Stomach (tissue), 8 donors: ENCODE measurements at regions not wholly inside any gene's neighbourhood (a gene's known extent, or its start where the extent isn't known, plus 50 kb on each side); places are given as distances from the start of the nearest gene placed in this dataset.

Experiments used
- DNase-seq, 2 donors: peaks; one replicate each; pipeline versions ENCODE4 v3.0.0 to v3.0.0-alpha.2; 2013 to 2019
- H3K27ac ChIP-seq, 5 donors: fragments of 200-600 bp in 4 of 5; sonication (generic) in 4 of 5; one replicate each; pipeline ENCODE4 v1.5.1; 2013 to 2019; ENCODE audit warnings: mild to moderate bottlenecking in 1 of 5, moderate library complexity in 1 of 5
- H3K27me3 ChIP-seq, 3 donors: fragments of 200-600 bp; sonication (generic); one replicate each; pipeline ENCODE4 v1.5.1; 2017 to 2019; ENCODE audit warnings: mixed run types in 1 of 3
- H3K36me3 ChIP-seq, 4 donors: fragments of 200-600 bp; sonication (generic); 1 replicate in 3 of 4; 2 replicates in 1 of 4; pipeline ENCODE4 v1.5.1; 2016 to 2019
- H3K4me1 ChIP-seq, 4 donors: fragments of 200-600 bp; sonication (generic); one replicate each; pipeline ENCODE4 v1.5.1; 2016 to 2019
- H3K4me3 ChIP-seq, 4 donors: fragments of 200-600 bp; sonication (generic) in 3 of 4; one replicate each; pipeline ENCODE4 v1.5.1; 2016 to 2019; ENCODE audit warnings: mild to moderate bottlenecking in 1 of 4
- H3K9me3 ChIP-seq, 4 donors: fragments of 200-600 bp; sonication (generic); one replicate each; pipeline ENCODE4 v1.5.1; 2016 to 2019
- CTCF ChIP-seq, 7 experiments: fragments of 450-650 bp in 4 of 7; fragments of 200-600 bp in 3 of 7; sonication (generic) in 3 of 7; IDR thresholded peaks; one replicate each; pipeline ENCODE4 v1.5.1; 2016 to 2019; ENCODE audit warnings: antibody characterized with exemption in 7 of 7, control low read depth in 2 of 7, mild to moderate bottlenecking in 1 of 7
- EP300 ChIP-seq: sonication (generic); formaldehyde crosslinking; IDR thresholded peaks from one replicate; pipeline ENCODE4 v1.6.1; 2017; ENCODE audit warnings: antibody characterized with exemption
- POLR2A ChIP-seq, 4 donors: fragments of 450-650 bp; IDR thresholded peaks; one replicate each; pipeline ENCODE4 v1.6.1; 2016; ENCODE audit warnings: antibody characterized with exemption in 4 of 4, control low read depth in 2 of 4, mild to moderate bottlenecking in 1 of 4, moderate library complexity in 1 of 4
- POLR2AphosphoS5 ChIP-seq, 3 donors: sonication (generic); formaldehyde crosslinking; IDR thresholded peaks; one replicate each; pipeline ENCODE4 v1.6.1; 2016; ENCODE audit warnings: antibody characterized with exemption in 3 of 3
- WGBS, 5 donors: extraction: QIAGEN DNeasy Blood & Tissue Kit in 3 of 5; methylation state at CpG; one replicate each; pipeline versions ENCODE4 v1.1.5 to v1.1.7; 2013 to 2018; 5-methylcytosine and 5-hydroxymethylcytosine counted together
- intact Hi-C: fragments of 100-400 bp; cut with DNase I; formaldehyde crosslinking; loops from one replicate; pipeline ENCODE4 v1.15.1; 2023; ENCODE audit warnings: low total_unique reads
- donor health status: healthy with polysubstance abuse.
- donor health status: Bipolar disorder and iron deficiency.
- donor health status: healthy.

- no peak overlapping the region for H3K4me3 ChIP-seq
- no peaks in the 10 kb centered on the region for H3K9me3 ChIP-seq
- H3K27ac ChIP-seq: no peak overlapping the region
- H3K36me3 ChIP-seq: no peaks in the 10 kb centered on the region
- intact Hi-C loops: no loop called here
- 81 to 94% (median 89%) methylated on average over 3 of the region's 3 CpGs for WGBS, 5 donors
- peaks cover 0 to 24% (median 0%) of the 10 kb centered on the region in 3 donors for H3K27me3 ChIP-seq
- TF ChIP-seq EP300 (no peak), CTCF (IDR thresholded peaks at IDR 0.05) (no peak)
- DNase-seq: no peak
- no peaks in the 10 kb centered on the region for H3K4me1 ChIP-seq
Measured at GRCh38 chr12:95411057-95411456, 62.9 kb upstream of the METAP2 start.

GRCh38 chr12:95411466-95411865 lies 62.5 kb upstream of the METAP2 start:
- peaks cover 0 to 24% (median 0%) of the 10 kb centered on the region in 3 donors for H3K27me3 ChIP-seq
- H3K4me3 ChIP-seq: no peak overlapping the region
- no peak overlapping the region for H3K27ac ChIP-seq
- WGBS, 5 donors: 69 to 91% (median 81%) methylated on average over 3 of the region's 3 CpGs
- no peaks in the 10 kb centered on the region for H3K9me3 ChIP-seq
- no peaks in the 10 kb centered on the region for H3K36me3 ChIP-seq
- TF ChIP-seq POLR2A (IDR thresholded peaks at IDR 0.05) (no peak), POLR2AphosphoS5 (IDR thresholded peaks at IDR 0.05) (no peak), EP300 (no peak), CTCF (IDR thresholded peaks at IDR 0.05) (no peak)
- intact Hi-C loops: no loop called here
- no peaks in the 10 kb centered on the region for H3K4me1 ChIP-seq
- no peak for DNase-seq

GRCh38 chr12:95412482-95413311 lies 61.3 kb upstream of the METAP2 start:
- Histone ChIP-seq H3K4me3 (no peak overlapping the region), H3K27me3 (peaks cover 0 to 17% (median 0%) of the 10 kb centered on the region in 3 donors), H3K36me3 (no peaks in the 10 kb centered on the region), H3K4me1 (no peaks in the 10 kb centered on the region), H3K9me3 (no peaks in the 10 kb centered on the region), H3K27ac (no peak overlapping the region)
- intact Hi-C loops: no loop called here
- 76 to 86% (median 80%) methylated on average over 4 of the region's 4 CpGs for WGBS, 5 donors
- DNase-seq: peak in 1 of 2 donors; percentile 23
- no peak for TF ChIP-seq EP300
- TF ChIP-seq POLR2AphosphoS5 (IDR thresholded peaks at IDR 0.05): no peak
- TF ChIP-seq CTCF (IDR thresholded peaks at IDR 0.05): no peak
- TF ChIP-seq POLR2A (IDR thresholded peaks at IDR 0.05): no peak

- Histone ChIP-seq H3K36me3 (no peaks in the 10 kb centered on the region), H3K4me1 (no peaks in the 10 kb centered on the region), H3K9me3 (no peaks in the 10 kb centered on the region), H3K27me3 (peaks cover 0 to 11% (median 0%) of the 10 kb centered on the region in 3 donors), H3K27ac (no peak overlapping the region), H3K4me3 (no peak overlapping the region)
- no peak for TF ChIP-seq POLR2AphosphoS5 (IDR thresholded peaks at IDR 0.05)
- no peak for TF ChIP-seq POLR2A (IDR thresholded peaks at IDR 0.05)
- no peak for TF ChIP-seq EP300
- no peak for TF ChIP-seq CTCF (IDR thresholded peaks at IDR 0.05)
- no peak for DNase-seq
- intact Hi-C loops: no loop called here
- WGBS, 5 donors: 88 to 98% (median 93%) methylated on average over 3 of the region's 3 CpGs
Measured at GRCh38 chr12:95413576-95413975, 60.4 kb upstream of the METAP2 start.
